ENCODE measurements at regions not wholly inside any gene's neighbourhood (a gene's known extent, or its start where the extent isn't known, plus 50 kb on each side); places are given as distances from the start of the nearest gene placed in this dataset.

DNA sequence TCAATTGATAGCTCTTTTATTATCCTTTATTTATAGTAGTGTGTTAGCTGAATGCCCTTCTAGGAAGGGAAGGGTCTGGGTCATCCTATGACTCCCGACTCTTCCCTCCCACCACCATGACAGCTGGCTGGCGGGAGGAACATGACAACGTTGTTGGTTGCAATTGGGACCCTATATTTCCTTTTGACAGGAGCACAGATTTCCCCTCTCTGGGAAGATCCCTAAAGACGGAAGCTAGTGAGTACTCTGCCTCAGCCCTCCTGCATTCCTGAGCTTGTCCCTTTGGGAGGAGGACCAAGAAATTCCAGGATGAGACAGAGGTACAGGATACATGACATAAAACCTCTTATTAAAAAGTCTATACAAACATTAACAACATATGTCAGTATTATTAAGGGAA lies 485.4 kb downstream of the NAV3 start:
- no peak overlapping the region for H3K4me2 ChIP-seq (ENCODE audit: low read depth, low read length)
- no peaks in the 10 kb centered on the region for H4K20me1 ChIP-seq (ENCODE audit: insufficient read depth, low read length)
- no peaks in the 10 kb centered on the region for H3K9me3 ChIP-seq (replicated peaks; ENCODE audit: insufficient read depth, low read length)
- peaks cover under 1% of the 10 kb centered on the region; the same call in 1 of the 2 replicates for H3K4me1 ChIP-seq (ENCODE audit: low read length)
- no peak for DNase-seq
- no peak overlapping the region for H3K4me3 ChIP-seq (ENCODE audit: low read length)
- no peak for TF ChIP-seq EZH2phosphoT487 (IDR thresholded peaks at IDR 0.05; ENCODE audit: low read length)
- H3K79me2 ChIP-seq (ENCODE audit: low read length) = no peaks in the 10 kb centered on the region
- H3K9ac ChIP-seq (ENCODE audit: low read length) = no peak overlapping the region
- H3K9me2 ChIP-seq (replicated peaks; ENCODE audit: insufficient read depth, low read length) = no peaks in the 10 kb centered on the region
- H3K27me3 ChIP-seq (replicated peaks; ENCODE audit: insufficient read depth, low read length) = no peaks in the 10 kb centered on the region
- no peaks in the 10 kb centered on the region for H3F3A ChIP-seq (ENCODE audit: insufficient read depth, low read length)
- H3K27ac ChIP-seq (ENCODE audit: low read length) = no peak overlapping the region
- no peak overlapping the region for H2AFZ ChIP-seq (ENCODE audit: low read length)
- H3K36me3 ChIP-seq (replicated peaks; ENCODE audit: insufficient read depth, low read length) = no peaks in the 10 kb centered on the region

DNA sequence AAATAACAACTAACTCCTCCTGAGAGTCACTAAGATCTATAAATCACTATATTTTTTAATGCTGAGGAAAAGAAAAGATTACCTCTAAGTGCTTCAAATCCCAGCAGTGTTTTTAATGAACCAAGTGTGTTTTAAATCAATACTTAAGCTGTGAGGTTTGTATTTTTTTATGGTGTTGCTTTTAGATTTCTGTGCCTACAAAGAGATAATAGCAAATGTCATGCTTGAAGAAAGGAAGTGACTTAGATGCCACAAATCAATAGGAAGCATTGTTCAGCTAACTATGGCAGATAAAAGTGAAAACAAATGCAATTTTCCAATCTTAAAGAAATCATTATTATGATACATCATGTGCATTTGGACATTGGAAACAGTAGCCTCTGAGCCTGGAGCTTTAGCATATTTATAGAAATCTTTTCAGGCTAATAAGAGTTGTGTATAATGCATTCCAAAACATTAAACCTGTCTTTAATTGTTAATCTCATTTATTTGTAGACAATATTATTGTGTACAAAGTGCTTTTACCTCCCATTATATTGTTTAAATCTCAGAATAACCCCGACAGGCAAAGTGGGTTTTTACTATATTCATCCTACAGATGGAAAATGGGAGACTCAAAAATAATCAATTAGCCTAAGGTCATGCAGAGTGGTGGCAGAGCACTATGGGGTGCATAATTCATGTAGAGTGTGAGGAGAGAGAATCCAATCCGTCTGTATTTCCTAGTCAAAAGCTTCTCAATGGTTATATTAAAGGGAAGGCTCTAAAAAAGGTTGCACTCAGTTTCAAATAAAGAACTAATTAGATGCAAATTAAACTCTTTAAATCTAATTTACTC lies 486.2 kb downstream of the NAV3 start:
- Histone ChIP-seq H3K9me2 (replicated peaks; ENCODE audit: insufficient read depth, low read length) (no peaks in the 10 kb centered on the region), H3K9ac (ENCODE audit: low read length) (no peak overlapping the region), H3K4me2 (ENCODE audit: low read depth, low read length) (no peak overlapping the region), H3K79me2 (ENCODE audit: low read length) (no peaks in the 10 kb centered on the region), H2AFZ (ENCODE audit: low read length) (no peak overlapping the region), H3K9me3 (replicated peaks; ENCODE audit: insufficient read depth, low read length) (no peaks in the 10 kb centered on the region), H3K27ac (ENCODE audit: low read length) (no peak overlapping the region), H3K4me1 (ENCODE audit: low read length) (peaks cover 5% of the 10 kb centered on the region; the same call in 1 of the 2 replicates), H3K27me3 (replicated peaks; ENCODE audit: insufficient read depth, low read length) (no peaks in the 10 kb centered on the region), H3F3A (ENCODE audit: insufficient read depth, low read length) (no peaks in the 10 kb centered on the region), H3K4me3 (ENCODE audit: low read length) (no peak overlapping the region), H3K36me3 (replicated peaks; ENCODE audit: insufficient read depth, low read length) (no peaks in the 10 kb centered on the region), H4K20me1 (ENCODE audit: insufficient read depth, low read length) (no peaks in the 10 kb centered on the region)
- TF ChIP-seq EZH2phosphoT487 (IDR thresholded peaks at IDR 0.05; ENCODE audit: low read length) (no peak), EZH2 (optimal IDR thresholded peaks at IDR 0.05; ENCODE audit: low read depth, low read length) (no peak)
- TF ChIP-seq, protein P1, sequence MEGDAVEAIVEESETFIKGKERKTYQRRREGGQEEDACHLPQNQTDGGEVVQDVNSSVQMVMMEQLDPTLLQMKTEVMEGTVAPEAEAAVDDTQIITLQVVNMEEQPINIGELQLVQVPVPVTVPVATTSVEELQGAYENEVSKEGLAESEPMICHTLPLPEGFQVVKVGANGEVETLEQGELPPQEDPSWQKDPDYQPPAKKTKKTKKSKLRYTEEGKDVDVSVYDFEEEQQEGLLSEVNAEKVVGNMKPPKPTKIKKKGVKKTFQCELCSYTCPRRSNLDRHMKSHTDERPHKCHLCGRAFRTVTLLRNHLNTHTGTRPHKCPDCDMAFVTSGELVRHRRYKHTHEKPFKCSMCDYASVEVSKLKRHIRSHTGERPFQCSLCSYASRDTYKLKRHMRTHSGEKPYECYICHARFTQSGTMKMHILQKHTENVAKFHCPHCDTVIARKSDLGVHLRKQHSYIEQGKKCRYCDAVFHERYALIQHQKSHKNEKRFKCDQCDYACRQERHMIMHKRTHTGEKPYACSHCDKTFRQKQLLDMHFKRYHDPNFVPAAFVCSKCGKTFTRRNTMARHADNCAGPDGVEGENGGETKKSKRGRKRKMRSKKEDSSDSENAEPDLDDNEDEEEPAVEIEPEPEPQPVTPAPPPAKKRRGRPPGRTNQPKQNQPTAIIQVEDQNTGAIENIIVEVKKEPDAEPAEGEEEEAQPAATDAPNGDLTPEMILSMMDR (IDR thresholded peaks at IDR 0.05; ENCODE audit: low read length) = no peak
- DNase-seq = no peak

DNA sequence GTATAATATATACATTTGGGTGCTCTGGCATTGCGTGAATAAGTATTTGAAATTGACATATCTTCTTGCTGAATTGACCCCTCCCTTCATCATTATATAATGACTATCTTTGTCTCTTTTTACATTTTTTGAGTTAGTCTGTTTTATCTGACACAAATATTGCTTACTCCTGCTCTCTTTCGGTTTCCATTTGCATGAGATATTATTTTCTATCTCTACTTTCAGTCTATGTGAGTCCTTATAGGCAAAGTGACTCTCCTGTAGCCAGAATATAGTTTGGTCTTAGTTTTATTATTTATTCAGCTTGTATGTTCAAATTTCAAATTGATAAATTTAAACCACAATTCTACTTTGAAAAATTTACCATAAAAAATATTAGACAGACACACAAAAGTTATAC lies 491.0 kb downstream of the NAV3 start:
- TF ChIP-seq, protein P1 (IDR thresholded peaks at IDR 0.05; ENCODE audit: low read length) = no peak
- no peak for TF ChIP-seq EZH2phosphoT487 (IDR thresholded peaks at IDR 0.05; ENCODE audit: low read length)
- no peak for TF ChIP-seq EZH2 (optimal IDR thresholded peaks at IDR 0.05; ENCODE audit: low read depth, low read length)
- no peaks in the 10 kb centered on the region for H3K36me3 ChIP-seq (replicated peaks; ENCODE audit: insufficient read depth, low read length)
- H3K4me1 ChIP-seq (ENCODE audit: low read length) = peaks cover 11% of the 10 kb centered on the region
- H3K9me3 ChIP-seq (replicated peaks; ENCODE audit: insufficient read depth, low read length) = no peaks in the 10 kb centered on the region
- H3F3A ChIP-seq (ENCODE audit: insufficient read depth, low read length) = no peaks in the 10 kb centered on the region
- no peak overlapping the region for H3K9ac ChIP-seq (ENCODE audit: low read length)
- H3K27me3 ChIP-seq (replicated peaks; ENCODE audit: insufficient read depth, low read length) = no peaks in the 10 kb centered on the region
- no peaks in the 10 kb centered on the region for H3K9me2 ChIP-seq (replicated peaks; ENCODE audit: insufficient read depth, low read length)
- no peaks in the 10 kb centered on the region for H3K79me2 ChIP-seq (ENCODE audit: low read length)
- no peak overlapping the region for H3K4me3 ChIP-seq (ENCODE audit: low read length)
- no peaks in the 10 kb centered on the region for H4K20me1 ChIP-seq (ENCODE audit: insufficient read depth, low read length)
- no peak overlapping the region for H3K27ac ChIP-seq (ENCODE audit: low read length)
- peak overlapping the region; percentile 30; the same call in 1 of the 2 replicates for H3K4me2 ChIP-seq (ENCODE audit: low read depth, low read length)
- peak; percentile 62 for DNase-seq
- no peak overlapping the region for H2AFZ ChIP-seq (ENCODE audit: low read length)

DNA sequence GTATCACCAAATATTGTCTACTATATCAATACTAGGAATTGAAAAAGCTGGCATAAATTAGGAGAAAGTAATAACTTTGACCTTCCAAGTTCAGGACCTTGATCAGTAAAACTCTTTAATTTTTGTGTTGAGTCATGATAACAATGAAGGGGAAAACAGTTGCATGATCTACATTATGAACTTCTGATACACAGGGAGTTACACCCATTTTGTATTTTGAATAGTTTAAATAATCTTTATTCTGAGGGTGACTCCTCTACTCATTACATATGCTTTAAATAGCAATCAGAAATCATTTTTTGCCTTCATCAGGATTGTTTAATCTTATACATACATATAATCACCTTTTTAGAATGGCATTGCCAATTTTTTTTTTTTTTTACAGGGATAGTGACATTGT lies 492.5 kb downstream of the NAV3 start:
- H3K4me1 ChIP-seq (ENCODE audit: low read length) = peaks cover 26% of the 10 kb centered on the region
- no peaks in the 10 kb centered on the region for H3K9me2 ChIP-seq (replicated peaks; ENCODE audit: insufficient read depth, low read length)
- no peak overlapping the region for H2AFZ ChIP-seq (ENCODE audit: low read length)
- no peaks in the 10 kb centered on the region for H4K20me1 ChIP-seq (ENCODE audit: insufficient read depth, low read length)
- no peak overlapping the region for H3K4me2 ChIP-seq (ENCODE audit: low read depth, low read length)
- no peak overlapping the region for H3K4me3 ChIP-seq (ENCODE audit: low read length)
- TF ChIP-seq EZH2 (optimal IDR thresholded peaks at IDR 0.05; ENCODE audit: low read depth, low read length) (no peak), EZH2phosphoT487 (IDR thresholded peaks at IDR 0.05; ENCODE audit: low read length) (no peak)
- TF ChIP-seq, protein P1 (IDR thresholded peaks at IDR 0.05; ENCODE audit: low read length) = no peak
- no peaks in the 10 kb centered on the region for H3K9me3 ChIP-seq (replicated peaks; ENCODE audit: insufficient read depth, low read length)
- no peaks in the 10 kb centered on the region for H3K27me3 ChIP-seq (replicated peaks; ENCODE audit: insufficient read depth, low read length)
- no peak overlapping the region for H3K27ac ChIP-seq (ENCODE audit: low read length)
- H3K79me2 ChIP-seq (ENCODE audit: low read length) = no peaks in the 10 kb centered on the region
- DNase-seq = no peak
- no peaks in the 10 kb centered on the region for H3F3A ChIP-seq (ENCODE audit: insufficient read depth, low read length)
- H3K36me3 ChIP-seq (replicated peaks; ENCODE audit: insufficient read depth, low read length) = no peaks in the 10 kb centered on the region
- no peak overlapping the region for H3K9ac ChIP-seq (ENCODE audit: low read length)
